HG03432 (cell line): ENCODE measurements at regions not wholly inside any gene's neighbourhood (a gene's known extent, or its start where the extent isn't known, plus 50 kb on each side); places are given as distances from the start of the nearest gene placed in this dataset.

Experiments used
- ATAC-seq: cut with Tn5 transposase; IDR thresholded peaks from one replicate; pipeline ENCODE4 v1.9.1; 2021; ENCODE audit warnings: mild to moderate bottlenecking, moderate library complexity; ENCODE audit not compliant: unreplicated experiment

DNA sequence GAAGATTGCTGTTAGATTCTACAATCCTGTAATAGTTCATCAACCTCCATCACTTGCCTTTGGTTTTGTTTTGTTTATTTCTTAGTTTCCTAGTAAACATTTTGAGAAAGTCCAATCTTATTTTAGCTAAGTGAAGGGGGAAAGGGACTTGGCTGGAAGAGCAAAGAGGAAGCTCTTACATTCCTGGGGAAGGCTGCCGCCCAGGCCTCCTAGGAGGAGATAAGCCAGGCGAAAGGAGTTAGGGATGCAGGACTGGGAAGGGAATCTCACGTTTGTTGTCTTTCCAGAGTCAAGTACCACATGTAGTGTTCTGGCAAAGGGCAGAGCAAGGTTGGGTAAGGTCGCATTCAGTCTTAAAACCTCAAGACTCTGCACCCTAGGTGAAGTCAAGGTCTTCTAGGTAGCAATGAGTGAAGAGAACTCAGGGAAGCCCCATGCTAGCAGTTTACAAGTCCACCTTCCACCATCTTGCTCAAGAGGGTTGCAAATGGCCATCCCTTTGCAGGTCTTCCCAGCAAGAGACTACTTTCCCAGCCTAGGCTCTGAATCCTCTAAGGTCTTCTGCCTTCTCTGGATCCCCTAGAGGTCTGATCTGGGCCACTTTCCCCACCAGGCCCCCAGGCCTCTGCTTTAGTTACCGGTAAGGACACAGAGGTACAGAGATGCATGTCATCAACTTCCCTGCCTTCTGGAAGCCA, 320.7 kb downstream of the CYP26B1 start:
- ATAC-seq, result no peak

DNA sequence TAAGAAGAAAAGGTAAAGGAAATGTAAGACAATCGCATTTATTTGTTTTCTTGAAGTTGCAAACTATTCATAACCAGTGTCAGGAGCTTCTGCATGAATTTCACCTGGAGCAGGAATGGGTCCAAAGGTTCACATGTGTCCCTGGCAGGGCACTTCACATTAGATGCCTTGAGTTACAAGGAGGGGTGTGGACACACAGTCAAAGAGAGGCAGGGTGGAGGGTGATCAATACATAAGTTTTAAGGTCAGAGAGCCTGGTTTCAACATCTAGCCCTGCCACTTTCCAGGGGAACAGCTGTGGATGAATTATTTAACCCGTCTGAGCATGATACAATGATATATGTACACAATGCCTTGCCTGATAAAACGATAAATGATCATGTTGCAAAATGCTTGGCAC, 321.4 kb downstream of the CYP26B1 start:
- no peak for ATAC-seq

GRCh38 chr2:71824436-71824835, 323.2 kb downstream of the CYP26B1 start:
- no peak for ATAC-seq

- ATAC-seq, result no peak
These were observed 324.1 kb downstream of the CYP26B1 start for GRCh38 chr2:71823526-71823925.

GRCh38 chr2:71822463-71822862, 325.2 kb downstream of the CYP26B1 start:
- ATAC-seq, result no peak

- ATAC-seq, result no peak
These were observed 325.8 kb downstream of the CYP26B1 start for GRCh38 chr2:71821856-71822255.

DNA sequence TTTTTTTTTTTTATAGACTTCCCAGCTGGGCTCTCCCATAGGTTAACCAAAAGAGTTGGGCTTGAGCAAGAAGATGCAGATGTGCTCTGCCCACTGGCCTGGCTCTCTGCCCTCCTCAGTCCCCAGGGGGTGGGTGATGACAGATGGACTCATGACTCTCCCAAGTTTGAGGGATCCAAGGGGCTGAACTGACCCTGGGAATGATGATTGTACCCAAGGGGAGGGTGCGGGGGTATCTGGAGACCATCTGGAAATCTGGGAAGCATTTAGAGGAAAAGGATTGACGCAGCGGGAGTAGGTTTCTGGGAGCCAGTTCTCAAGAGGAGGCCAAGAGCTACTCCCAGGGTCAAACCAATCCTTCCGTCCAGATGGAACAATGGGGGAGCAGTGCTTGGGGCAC, 330.8 kb downstream of the CYP26B1 start:
- no peak for ATAC-seq

GRCh38 chr2:71815701-71816474, 331.8 kb downstream of the CYP26B1 start:
- ATAC-seq, result no peak

DNA sequence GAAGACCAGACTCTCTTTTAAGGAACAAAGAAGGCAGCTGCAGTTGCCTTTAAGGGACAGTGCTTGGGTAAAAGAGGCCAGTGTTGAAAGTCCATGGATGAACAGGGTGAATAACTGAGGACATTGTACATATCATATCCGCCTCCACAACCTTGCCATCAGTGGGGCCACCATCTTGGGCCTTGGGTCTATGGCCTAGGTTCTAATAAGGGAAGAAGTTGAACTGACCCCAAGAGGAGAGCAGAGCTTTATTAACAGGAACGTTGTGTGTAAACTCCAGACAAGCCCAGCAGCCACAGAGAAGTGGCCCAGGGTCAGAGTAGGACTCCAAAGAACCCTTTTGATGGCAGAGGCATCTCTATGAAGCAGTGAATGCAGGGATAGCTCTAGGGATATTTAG, 332.8 kb downstream of the CYP26B1 start:
- ATAC-seq, result no peak

- no peak for ATAC-seq
These were observed 333.7 kb downstream of the CYP26B1 start for GRCh38 chr2:71813807-71814470.

DNA sequence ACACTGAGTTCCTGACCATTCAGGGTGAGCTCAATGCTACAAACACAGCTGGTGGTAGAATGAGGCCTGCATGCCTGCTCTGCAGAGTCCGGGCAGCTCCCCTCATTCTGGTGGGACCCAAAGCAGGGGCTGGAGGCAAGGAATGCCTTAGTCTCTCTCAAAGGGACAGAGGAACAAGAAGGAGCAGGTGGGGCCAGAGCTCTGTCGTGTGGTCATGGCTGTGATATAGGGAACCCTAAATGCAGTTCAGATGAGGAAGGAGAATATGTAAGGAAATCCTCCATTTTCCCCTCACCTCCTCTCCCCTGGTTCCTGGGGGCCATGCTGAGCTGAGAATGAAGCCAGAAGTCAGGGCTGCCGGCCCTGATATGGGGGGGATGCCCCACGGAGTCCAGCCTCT, 334.3 kb downstream of the CYP26B1 start:
- no peak for ATAC-seq

DNA sequence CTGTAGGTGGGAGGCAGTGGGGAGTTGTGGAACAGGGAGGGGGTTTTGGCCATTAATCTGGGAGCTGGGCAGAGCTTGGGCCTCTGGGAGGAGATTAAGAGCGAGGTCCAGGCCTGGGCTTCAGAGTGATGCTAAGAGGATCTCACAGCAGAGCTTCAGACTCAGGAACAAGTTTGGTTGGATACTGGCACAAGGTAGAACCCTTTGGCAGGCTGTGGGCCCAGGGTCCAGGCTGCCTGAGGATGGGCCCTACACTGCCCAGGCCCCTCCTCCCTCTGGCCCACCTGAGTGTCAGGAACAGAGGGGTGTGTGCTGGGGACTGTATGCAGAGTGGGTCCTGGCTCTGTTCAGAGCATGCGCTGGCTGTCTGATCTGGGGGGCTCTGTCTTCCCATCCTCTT, 334.9 kb downstream of the CYP26B1 start:
- no peak for ATAC-seq

DNA sequence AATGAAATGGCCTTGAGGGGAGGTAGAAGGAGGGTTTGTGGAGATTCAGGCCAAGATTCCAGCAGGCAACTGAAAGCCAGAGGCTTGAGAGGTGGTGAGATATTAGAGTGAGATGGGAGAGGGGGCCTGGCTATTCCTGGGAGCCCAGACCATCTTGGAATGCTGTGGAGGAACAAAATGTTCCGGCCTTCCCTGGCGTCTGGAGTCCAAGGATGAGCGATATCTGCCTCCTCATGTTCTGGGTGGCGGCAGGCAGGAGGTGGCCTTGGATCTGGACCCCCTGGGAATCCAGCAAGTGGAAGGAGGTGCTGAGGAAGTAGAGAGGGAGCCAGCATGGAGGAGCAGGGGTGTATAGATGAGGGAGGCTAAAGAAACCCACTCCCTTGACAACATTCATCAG, 335.9 kb downstream of the CYP26B1 start:
- ATAC-seq, result no peak

DNA sequence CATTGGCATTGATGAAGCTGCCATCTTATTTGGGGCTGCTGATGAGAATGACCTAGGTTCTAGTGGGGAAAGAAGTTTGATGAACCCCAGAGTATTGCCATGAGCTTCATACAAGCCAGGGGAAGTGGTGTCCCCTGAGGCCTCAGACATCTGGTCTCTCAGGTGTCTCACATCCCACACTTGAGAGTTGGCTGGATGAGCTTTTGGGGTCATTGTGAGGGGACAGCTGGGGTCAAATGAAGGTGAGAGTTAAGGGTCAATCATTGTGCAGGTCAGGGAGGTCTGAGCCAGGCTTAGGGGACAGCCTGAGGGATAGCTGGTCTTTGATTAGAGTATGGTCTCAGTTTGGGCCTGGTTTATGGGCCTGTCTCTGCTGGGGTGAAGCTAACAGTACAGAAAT, 336.5 kb downstream of the CYP26B1 start:
- no peak for ATAC-seq

GRCh38 chr2:71807581-71808451, 339.8 kb downstream of the CYP26B1 start:
- no peak for ATAC-seq

GRCh38 chr2:71806432-71806831, 341.2 kb downstream of the CYP26B1 start:
- no peak for ATAC-seq

- ATAC-seq, result no peak
These were observed 343.3 kb downstream of the CYP26B1 start for GRCh38 chr2:71804281-71804751.

GRCh38 chr2:71803398-71803797, 344.3 kb downstream of the CYP26B1 start:
- ATAC-seq, result no peak

- ATAC-seq, result no peak
These were observed 345.1 kb downstream of the CYP26B1 start for GRCh38 chr2:71802556-71802955.

DNA sequence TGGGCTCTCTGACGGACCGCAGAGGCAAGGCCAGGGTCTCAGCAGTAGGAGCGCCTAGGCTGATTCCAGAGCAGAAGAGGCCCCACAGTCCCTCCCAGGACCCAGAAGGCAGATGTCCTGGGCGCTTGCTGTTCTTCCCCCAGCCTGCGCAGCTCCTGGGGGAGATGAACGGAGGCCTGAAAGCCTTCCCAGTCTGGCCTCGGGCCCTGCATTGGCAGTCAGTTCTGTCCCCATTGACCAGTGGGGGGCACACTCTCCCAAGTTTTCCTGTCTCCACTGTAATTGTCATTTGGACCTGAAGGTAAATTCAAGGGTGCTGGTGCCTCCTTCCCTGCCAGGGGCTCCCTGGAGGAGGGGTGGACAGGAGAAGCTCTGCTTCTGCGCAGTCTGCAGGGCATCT, 345.7 kb downstream of the CYP26B1 start:
- no peak for ATAC-seq

DNA sequence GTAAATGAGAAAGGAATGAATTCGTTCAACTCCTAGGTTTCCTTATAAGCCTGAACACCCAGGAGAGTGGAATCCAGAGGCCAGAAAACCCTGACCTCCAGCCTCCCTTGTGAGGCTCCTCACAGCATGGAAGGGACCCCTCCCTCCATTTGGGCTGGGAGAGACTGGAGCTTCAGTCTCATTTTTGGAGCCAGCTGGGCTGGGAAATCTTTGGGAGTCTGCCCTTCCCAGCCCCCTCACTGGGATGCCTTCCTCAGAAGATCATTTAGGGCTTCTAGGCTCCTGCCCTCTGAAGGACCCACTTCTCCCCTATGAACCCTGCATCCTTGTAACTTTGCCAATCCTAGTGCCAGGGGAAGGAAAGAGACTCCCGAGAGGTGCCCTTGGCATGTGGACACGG, 346.1 kb downstream of the CYP26B1 start:
- ATAC-seq, result no peak
